GM23338 (cell line): ENCODE measurements at regions not wholly inside any gene's neighbourhood (a gene's known extent, or its start where the extent isn't known, plus 50 kb on each side); places are given as distances from the start of the nearest gene placed in this dataset.

Experiments
- ATAC-seq: fragments of 200-7000 bp; cut with Tn5 transposase; 3 replicates; pipeline ENCODE4 v1.9.1; 2020
- DNase-seq: peaks from one replicate; pipeline ENCODE4 v3.0.0-alpha.2; 2015; ENCODE audit warnings: low spot score
- H2AFZ ChIP-seq: fragments of 200-600 bp; sonication (generic); 2 replicates; pipeline ENCODE4 v1.8.0; 2016; ENCODE audit warnings: antibody characterized with exemption, mild to moderate bottlenecking, moderate library complexity
- H3F3A ChIP-seq: fragments of 200-600 bp; sonication (generic); replicated peaks from 2 replicates; pipeline ENCODE4 v1.8.0; 2017; ENCODE audit warnings: antibody characterized with exemption, mixed run types, low read depth
- H3K27ac ChIP-seq: fragments of 200-600 bp; sonication (generic); 2 replicates; pipeline ENCODE4 v1.6.1; 2016; ENCODE audit warnings: low read depth
- H3K27me3 ChIP-seq: fragments of 200-600 bp; sonication (generic); 2 replicates; pipeline ENCODE4 v1.8.0; 2016; ENCODE audit warnings: mild to moderate bottlenecking, mixed run types, moderate library complexity; ENCODE audit not compliant: insufficient read depth
- H3K36me3 ChIP-seq: fragments of 200-600 bp; sonication (generic); 2 replicates; pipeline ENCODE4 v1.8.0; 2016; ENCODE audit warnings: mild to moderate bottlenecking; ENCODE audit not compliant: insufficient read depth
- H3K4me1 ChIP-seq: fragments of 200-600 bp; sonication (generic); 2 replicates; pipeline ENCODE4 v1.8.0; 2016; ENCODE audit warnings: mild to moderate bottlenecking, moderate library complexity; ENCODE audit not compliant: insufficient read depth
- H3K4me2 ChIP-seq: fragments of 200-600 bp; sonication (generic); 2 replicates; pipeline ENCODE4 v1.7.1; 2017; ENCODE audit warnings: mixed run types
- H3K4me3 ChIP-seq: fragments of 200-600 bp; sonication (generic); 2 replicates; pipeline ENCODE4 v1.6.1; 2016; ENCODE audit warnings: mixed run types
- H3K79me2 ChIP-seq: fragments of 200-600 bp; sonication (generic); replicated peaks from 2 replicates; pipeline ENCODE4 v1.8.0; 2017; ENCODE audit warnings: mild to moderate bottlenecking; ENCODE audit not compliant: insufficient read depth
- H3K9me2 ChIP-seq: fragments of 200-600 bp; sonication (generic); 2 replicates; pipeline ENCODE4 v1.8.0; 2017; ENCODE audit not compliant: insufficient read depth
- H4K20me1 ChIP-seq: fragments of 200-600 bp; sonication (generic); replicated peaks from 2 replicates; pipeline ENCODE4 v1.8.0; 2017; ENCODE audit warnings: mild to moderate bottlenecking; ENCODE audit not compliant: insufficient read depth
- H3K27ac Mint-ChIP-seq: 2 replicates; pipeline ENCODE4 v1.8.0; 2020; ENCODE audit warnings: inconsistent platforms, mild to moderate bottlenecking, moderate library complexity, mixed read lengths
- H3K27me3 Mint-ChIP-seq: 3 replicates; pipeline ENCODE4 v1.8.0; 2022; ENCODE audit warnings: low read depth, mild to moderate bottlenecking, moderate library complexity, mixed read lengths, inconsistent platforms; ENCODE audit not compliant: insufficient read depth, poor library complexity
- H3K36me3 Mint-ChIP-seq: 3 replicates; pipeline ENCODE4 v1.8.0; 2021; ENCODE audit warnings: low read depth, mild to moderate bottlenecking, inconsistent platforms, moderate library complexity, mixed read lengths
- H3K4me1 Mint-ChIP-seq: 3 replicates; pipeline ENCODE4 v1.8.0; 2020; ENCODE audit warnings: mild to moderate bottlenecking, inconsistent platforms, mixed read lengths
- H3K4me3 Mint-ChIP-seq: 3 replicates; pipeline ENCODE4 v1.8.0; 2021; ENCODE audit warnings: moderate library complexity, mild to moderate bottlenecking, inconsistent platforms, mixed read lengths
- H3K9me3 Mint-ChIP-seq: 3 replicates; pipeline ENCODE4 v1.8.0; 2020; ENCODE audit warnings: moderate library complexity, mild to moderate bottlenecking, inconsistent platforms, mixed read lengths
- CREB1 ChIP-seq: fragments of 250-450 bp; sonication (Bioruptor Pico); IDR thresholded peaks from 2 replicates; pipeline ENCODE4 v1.5.0; 2020; ENCODE audit warnings: low read depth, mild to moderate bottlenecking, moderate library complexity
- ETS1 ChIP-seq: IDR thresholded peaks from 2 replicates; pipeline ENCODE4 v1.6.1; 2016; ENCODE audit warnings: antibody characterized with exemption
- JUNB ChIP-seq: IDR thresholded peaks from one replicate; pipeline ENCODE4 v1.6.1; 2016; ENCODE audit warnings: antibody characterized with exemption; ENCODE audit not compliant: unreplicated experiment
- POLR2AphosphoS5 ChIP-seq: IDR thresholded peaks from 2 replicates; pipeline ENCODE4 v1.6.1; 2016; ENCODE audit warnings: antibody characterized with exemption, low read depth
- ZNF331 ChIP-seq: fragments of 250-450 bp; sonication (Bioruptor Pico); IDR thresholded peaks from 2 replicates; pipeline ENCODE4 v1.5.0; 2020; ENCODE audit warnings: low read depth, mild to moderate bottlenecking, moderate library complexity
- TF ChIP-seq, protein P1 (sequence below): IDR thresholded peaks from one replicate; pipeline ENCODE4 v1.6.1; 2018; ENCODE audit warnings: antibody characterized with exemption; ENCODE audit not compliant: unreplicated experiment
- TF ChIP-seq, protein P2 (sequence below): fragments of 250-450 bp; sonication (Bioruptor Pico); IDR thresholded peaks from 2 replicates; pipeline ENCODE4 v1.5.0; 2020; ENCODE audit warnings: mild to moderate bottlenecking, moderate library complexity

- H3K27ac Mint-ChIP-seq, result no peak overlapping the region
- DNase-seq (no peak), ATAC-seq (no peak)
- Histone ChIP-seq H3F3A (no peaks in the 10 kb centered on the region), H3K4me2 (no peak overlapping the region), H3K9me2 (no peaks in the 10 kb centered on the region), H3K36me3 (no peaks in the 10 kb centered on the region), H3K79me2 (no peaks in the 10 kb centered on the region), H3K27me3 (no peaks in the 10 kb centered on the region), H4K20me1 (no peaks in the 10 kb centered on the region), H2AFZ (no peak overlapping the region), H3K27ac (no peak overlapping the region), H3K4me1 (no peaks in the 10 kb centered on the region), H3K4me3 (no peak overlapping the region)
- no peaks in the 10 kb centered on the region for H3K27me3 Mint-ChIP-seq
- no peaks in the 10 kb centered on the region for H3K36me3 Mint-ChIP-seq
- H3K9me3 Mint-ChIP-seq, result no peaks in the 10 kb centered on the region
- no peak overlapping the region for H3K4me3 Mint-ChIP-seq
- TF ChIP-seq POLR2AphosphoS5, result no peak
- TF ChIP-seq ZNF331, result no peak
- TF ChIP-seq, protein P1, sequence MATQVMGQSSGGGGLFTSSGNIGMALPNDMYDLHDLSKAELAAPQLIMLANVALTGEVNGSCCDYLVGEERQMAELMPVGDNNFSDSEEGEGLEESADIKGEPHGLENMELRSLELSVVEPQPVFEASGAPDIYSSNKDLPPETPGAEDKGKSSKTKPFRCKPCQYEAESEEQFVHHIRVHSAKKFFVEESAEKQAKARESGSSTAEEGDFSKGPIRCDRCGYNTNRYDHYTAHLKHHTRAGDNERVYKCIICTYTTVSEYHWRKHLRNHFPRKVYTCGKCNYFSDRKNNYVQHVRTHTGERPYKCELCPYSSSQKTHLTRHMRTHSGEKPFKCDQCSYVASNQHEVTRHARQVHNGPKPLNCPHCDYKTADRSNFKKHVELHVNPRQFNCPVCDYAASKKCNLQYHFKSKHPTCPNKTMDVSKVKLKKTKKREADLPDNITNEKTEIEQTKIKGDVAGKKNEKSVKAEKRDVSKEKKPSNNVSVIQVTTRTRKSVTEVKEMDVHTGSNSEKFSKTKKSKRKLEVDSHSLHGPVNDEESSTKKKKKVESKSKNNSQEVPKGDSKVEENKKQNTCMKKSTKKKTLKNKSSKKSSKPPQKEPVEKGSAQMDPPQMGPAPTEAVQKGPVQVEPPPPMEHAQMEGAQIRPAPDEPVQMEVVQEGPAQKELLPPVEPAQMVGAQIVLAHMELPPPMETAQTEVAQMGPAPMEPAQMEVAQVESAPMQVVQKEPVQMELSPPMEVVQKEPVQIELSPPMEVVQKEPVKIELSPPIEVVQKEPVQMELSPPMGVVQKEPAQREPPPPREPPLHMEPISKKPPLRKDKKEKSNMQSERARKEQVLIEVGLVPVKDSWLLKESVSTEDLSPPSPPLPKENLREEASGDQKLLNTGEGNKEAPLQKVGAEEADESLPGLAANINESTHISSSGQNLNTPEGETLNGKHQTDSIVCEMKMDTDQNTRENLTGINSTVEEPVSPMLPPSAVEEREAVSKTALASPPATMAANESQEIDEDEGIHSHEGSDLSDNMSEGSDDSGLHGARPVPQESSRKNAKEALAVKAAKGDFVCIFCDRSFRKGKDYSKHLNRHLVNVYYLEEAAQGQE, result no peak
- no peak for TF ChIP-seq ETS1
- TF ChIP-seq JUNB, result no peak
- TF ChIP-seq, protein P2, sequence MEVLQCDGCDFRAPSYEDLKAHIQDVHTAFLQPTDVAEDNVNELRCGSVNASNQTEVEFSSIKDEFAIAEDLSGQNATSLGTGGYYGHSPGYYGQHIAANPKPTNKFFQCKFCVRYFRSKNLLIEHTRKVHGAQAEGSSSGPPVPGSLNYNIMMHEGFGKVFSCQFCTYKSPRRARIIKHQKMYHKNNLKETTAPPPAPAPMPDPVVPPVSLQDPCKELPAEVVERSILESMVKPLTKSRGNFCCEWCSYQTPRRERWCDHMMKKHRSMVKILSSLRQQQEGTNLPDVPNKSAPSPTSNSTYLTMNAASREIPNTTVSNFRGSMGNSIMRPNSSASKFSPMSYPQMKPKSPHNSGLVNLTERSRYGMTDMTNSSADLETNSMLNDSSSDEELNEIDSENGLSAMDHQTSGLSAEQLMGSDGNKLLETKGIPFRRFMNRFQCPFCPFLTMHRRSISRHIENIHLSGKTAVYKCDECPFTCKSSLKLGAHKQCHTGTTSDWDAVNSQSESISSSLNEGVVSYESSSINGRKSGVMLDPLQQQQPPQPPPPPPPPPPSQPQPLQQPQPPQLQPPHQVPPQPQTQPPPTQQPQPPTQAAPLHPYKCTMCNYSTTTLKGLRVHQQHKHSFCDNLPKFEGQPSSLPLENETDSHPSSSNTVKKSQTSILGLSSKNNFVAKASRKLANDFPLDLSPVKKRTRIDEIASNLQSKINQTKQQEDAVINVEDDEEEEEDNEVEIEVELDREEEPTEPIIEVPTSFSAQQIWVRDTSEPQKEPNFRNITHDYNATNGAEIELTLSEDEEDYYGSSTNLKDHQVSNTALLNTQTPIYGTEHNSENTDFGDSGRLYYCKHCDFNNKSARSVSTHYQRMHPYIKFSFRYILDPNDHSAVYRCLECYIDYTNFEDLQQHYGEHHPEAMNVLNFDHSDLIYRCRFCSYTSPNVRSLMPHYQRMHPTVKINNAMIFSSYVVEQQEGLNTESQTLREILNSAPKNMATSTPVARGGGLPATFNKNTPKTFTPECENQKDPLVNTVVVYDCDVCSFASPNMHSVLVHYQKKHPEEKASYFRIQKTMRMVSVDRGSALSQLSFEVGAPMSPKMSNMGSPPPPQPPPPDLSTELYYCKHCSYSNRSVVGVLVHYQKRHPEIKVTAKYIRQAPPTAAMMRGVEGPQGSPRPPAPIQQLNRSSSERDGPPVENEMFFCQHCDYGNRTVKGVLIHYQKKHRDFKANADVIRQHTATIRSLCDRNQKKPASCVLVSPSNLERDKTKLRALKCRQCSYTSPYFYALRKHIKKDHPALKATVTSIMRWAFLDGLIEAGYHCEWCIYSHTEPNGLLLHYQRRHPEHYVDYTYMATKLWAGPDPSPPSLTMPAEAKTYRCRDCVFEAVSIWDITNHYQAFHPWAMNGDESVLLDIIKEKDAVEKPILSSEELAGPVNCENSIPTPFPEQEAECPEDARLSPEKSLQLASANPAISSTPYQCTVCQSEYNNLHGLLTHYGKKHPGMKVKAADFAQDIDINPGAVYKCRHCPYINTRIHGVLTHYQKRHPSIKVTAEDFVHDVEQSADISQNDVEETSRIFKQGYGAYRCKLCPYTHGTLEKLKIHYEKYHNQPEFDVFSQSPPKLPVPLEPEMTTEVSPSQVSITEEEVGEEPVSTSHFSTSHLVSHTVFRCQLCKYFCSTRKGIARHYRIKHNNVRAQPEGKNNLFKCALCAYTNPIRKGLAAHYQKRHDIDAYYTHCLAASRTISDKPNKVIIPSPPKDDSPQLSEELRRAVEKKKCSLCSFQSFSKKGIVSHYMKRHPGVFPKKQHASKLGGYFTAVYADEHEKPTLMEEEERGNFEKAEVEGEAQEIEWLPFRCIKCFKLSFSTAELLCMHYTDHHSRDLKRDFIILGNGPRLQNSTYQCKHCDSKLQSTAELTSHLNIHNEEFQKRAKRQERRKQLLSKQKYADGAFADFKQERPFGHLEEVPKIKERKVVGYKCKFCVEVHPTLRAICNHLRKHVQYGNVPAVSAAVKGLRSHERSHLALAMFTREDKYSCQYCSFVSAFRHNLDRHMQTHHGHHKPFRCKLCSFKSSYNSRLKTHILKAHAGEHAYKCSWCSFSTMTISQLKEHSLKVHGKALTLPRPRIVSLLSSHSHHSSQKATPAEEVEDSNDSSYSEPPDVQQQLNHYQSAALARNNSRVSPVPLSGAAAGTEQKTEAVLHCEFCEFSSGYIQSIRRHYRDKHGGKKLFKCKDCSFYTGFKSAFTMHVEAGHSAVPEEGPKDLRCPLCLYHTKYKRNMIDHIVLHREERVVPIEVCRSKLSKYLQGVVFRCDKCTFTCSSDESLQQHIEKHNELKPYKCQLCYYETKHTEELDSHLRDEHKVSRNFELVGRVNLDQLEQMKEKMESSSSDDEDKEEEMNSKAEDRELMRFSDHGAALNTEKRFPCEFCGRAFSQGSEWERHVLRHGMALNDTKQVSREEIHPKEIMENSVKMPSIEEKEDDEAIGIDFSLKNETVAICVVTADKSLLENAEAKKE (CRISPR knock-in tag), result no peak
- no peak for TF ChIP-seq CREB1
- no peaks in the 10 kb centered on the region for H3K4me1 Mint-ChIP-seq
These were observed 407.4 kb downstream of the DMAC1 start for GRCh38 chr9:7392148-7392547.
